ENCODE measurements at regions not wholly inside any gene's neighbourhood (a gene's known extent, or its start where the extent isn't known, plus 50 kb on each side); places are given as distances from the start of the nearest gene placed in this dataset.

DNA sequence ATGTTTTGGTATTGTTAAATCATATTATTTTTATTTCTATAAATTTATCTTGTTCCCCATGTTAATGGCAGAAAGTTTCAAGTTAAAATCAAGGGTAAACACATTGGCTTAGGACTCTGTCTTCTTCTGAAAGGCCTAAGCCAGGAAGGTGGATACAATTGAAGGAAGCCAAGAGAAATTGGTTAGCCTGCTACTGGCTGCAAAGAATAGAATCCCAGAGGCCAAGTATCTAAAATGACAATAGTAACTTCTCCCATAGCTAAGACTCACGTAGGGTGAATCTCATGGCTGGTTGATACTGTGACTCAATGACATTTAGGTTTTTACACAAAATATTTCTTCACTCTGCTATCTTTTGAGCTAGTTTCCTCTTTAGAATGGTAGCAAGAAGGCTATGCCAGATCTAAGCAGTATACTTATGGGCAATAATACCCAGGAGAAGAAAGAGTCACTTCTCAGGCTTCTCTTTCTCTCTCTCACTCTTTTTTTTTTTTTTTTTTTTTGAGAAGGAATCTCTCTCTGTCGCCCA lies 621.5 kb upstream of the TBL1XR1 start:
- DNase-seq (ENCODE audit: low spot score), result no peak

GRCh38 chr3:177820683-177821316 lies 623.5 kb upstream of the TBL1XR1 start:
- peak; percentile 40 for DNase-seq (ENCODE audit: low spot score)

GRCh38 chr3:177822681-177823096 lies 625.4 kb upstream of the TBL1XR1 start:
- DNase-seq (ENCODE audit: low spot score), result no peak

GRCh38 chr3:177823701-177824189 lies 626.5 kb upstream of the TBL1XR1 start:
- DNase-seq (ENCODE audit: low spot score), result no peak

GRCh38 chr3:177824190-177824786 lies 627.0 kb upstream of the TBL1XR1 start:
- no peak for DNase-seq (ENCODE audit: low spot score)

GRCh38 chr3:177824841-177825240 lies 627.6 kb upstream of the TBL1XR1 start:
- no peak for DNase-seq (ENCODE audit: low spot score)

DNA sequence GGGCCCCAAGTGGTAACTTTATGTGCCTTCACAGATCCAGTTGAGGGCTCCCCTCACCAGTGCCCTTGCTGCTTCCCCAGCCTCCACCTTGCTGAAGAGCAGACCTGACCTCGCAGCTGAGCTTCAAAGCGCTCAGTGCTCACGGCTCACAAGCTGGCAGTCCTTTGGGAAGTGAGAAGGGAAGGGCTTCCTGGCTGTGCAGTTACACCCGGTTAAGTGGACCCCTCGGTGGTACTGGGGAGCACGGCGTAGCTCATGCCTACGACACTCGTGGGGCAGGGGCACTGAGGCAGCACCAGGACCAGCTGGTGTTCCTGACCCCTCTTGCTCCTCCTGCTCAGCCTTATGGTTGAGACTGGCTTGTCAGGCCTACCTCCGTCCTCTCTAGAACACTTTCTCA lies 629.0 kb upstream of the TBL1XR1 start:
- no peak for DNase-seq (ENCODE audit: low spot score)

DNA sequence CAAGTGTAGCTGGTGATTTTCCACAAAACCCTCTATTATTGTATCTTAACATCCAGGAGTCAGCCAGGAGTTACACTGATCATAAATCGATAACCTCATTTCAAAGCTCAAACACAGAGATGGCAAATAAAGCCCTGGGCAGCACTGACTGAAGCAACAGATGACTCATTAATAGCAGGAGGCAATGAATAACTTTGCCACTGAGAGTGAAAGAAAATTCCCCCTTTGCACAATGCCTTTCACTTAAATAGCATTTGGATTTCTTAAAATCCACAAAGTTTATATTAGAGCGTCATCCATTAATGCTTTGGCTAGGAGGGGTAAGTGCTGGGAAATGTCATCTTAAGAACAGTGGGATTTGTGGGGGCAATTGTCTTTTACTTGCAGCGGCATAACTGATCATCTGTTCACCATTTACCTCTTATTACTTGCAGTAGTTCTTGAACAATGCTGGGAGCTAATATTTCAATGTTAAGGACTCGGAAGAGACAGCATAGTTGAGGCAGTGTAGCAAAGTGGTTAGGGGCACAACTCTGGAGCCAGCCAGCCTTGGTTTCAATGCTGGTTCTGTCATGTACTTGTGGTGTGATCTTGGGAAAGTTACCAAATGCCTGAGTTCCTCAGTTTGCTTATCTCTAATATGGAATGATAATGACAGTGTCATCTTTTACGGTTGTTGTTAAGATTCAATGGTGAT lies 630.4 kb upstream of the TBL1XR1 start:
- DNase-seq (ENCODE audit: low spot score), result no peak

DNA sequence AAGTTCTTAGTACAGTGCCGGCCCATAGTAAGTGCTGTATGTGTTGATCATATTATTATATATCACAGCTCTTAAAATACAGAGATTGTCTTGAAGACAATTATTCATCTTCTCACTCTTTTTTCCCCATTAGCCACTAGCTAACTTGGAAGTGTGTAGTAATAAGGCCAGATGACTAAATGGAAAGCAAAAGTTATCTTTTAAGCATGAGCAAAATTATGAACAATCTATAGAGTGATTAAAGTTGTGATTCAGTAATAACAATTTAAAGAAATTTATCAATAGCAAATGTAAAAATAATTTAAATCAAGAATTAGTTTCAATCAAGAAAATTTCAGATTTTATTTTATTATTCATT lies 630.9 kb upstream of the TBL1XR1 start:
- no peak for DNase-seq (ENCODE audit: low spot score)

DNA sequence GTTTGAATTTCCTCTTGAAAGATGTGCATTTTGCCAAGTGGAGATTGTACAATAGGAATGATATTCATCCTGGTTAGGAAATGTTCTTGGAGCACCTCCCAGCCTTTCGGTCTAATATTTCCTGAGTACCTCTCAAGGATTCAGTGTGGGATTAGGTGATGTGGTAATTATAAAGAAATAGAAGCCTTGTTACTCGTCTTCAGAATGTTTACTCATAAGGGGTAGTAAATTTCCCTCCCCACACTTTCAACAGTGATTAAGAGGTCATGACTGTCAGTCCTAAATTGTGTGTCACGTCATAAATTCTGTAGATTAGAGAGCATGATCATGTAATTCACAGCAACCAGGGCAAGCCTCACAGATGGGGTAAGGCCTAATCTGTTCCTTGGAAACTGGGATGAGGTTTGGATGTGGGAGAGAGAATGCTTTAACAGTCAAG lies 633.1 kb upstream of the TBL1XR1 start:
- no peak for DNase-seq (ENCODE audit: low spot score)

GRCh38 chr3:177831361-177831760 lies 634.1 kb upstream of the TBL1XR1 start:
- DNase-seq (ENCODE audit: low spot score), result no peak

- no peak for DNase-seq (ENCODE audit: low spot score)
Observed at GRCh38 chr3:177832880-177833279, 635.6 kb upstream of the TBL1XR1 start.

DNA sequence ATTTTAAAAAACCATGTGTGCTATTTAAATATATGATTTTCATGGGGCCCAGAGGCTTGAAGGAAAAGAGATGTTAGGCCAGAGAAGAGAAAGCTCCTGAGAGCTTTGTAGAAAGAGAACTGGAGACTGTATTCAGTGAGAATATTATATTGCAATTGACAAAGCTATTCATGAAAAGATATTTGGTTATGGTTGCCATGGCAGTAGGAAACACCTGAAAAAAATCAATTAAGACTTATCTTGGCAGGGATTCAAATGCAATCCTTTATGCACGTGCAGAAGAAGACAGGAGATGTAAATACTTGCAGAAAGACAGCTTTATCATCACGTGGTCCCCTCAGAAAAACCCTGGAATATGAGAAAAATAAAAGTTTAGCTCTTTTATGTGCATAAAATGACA lies 636.0 kb upstream of the TBL1XR1 start:
- DNase-seq (ENCODE audit: low spot score), result peak; percentile 11

GRCh38 chr3:177835008-177835407 lies 637.7 kb upstream of the TBL1XR1 start:
- DNase-seq (ENCODE audit: low spot score), result no peak

DNA sequence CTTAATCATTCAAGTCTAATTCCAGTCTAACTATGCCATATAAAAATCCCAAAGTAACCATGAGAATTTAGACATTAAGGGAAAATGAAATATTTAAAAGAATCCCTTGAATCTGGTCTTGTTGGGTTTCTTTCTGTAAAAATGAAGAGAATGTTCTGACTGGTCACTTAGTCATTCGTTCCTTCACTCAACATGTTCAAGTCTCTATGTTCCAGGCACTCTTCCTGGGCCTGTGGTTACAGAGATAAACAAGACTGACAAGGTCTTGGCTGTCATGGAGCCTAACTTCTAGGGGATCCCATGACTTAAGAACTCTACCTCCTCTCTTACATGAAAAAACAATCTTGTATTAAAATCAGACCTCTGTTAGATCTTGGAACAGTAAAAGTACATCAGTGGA lies 638.6 kb upstream of the TBL1XR1 start:
- DNase-seq (ENCODE audit: low spot score), result no peak

- DNase-seq (ENCODE audit: low spot score), result no peak
Observed at GRCh38 chr3:177836671-177837070, 639.4 kb upstream of the TBL1XR1 start.

- DNase-seq (ENCODE audit: low spot score), result no peak
Observed at GRCh38 chr3:177837951-177838655, 640.8 kb upstream of the TBL1XR1 start.

DNA sequence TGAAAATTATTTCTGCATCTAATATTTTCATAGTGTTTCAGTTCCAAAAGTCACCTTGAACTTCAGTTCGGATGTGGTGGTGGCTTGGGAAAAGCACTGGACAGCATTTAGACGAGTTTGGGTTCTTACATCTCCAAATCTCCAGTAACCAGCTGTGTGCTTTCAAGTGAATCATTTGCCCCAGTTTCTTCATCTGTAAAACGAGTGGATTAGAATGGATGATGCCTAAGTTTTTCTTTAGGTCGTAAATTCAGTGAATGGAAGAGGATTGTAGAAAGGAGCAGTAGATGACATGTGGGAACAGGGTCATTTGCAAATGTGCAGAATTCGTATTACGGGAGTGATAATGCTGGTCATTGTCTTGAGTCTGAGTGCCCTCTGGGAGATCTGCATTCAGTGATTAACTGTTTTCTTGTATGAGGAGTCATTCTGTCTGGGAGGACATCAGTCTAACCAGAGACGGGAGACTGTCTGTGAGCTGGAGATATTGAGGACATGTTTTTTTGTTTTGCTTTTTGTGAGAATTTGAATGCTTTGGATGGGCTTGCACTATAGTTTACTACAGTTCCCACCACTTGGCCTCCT lies 641.6 kb upstream of the TBL1XR1 start:
- DNase-seq (ENCODE audit: low spot score), result no peak

DNA sequence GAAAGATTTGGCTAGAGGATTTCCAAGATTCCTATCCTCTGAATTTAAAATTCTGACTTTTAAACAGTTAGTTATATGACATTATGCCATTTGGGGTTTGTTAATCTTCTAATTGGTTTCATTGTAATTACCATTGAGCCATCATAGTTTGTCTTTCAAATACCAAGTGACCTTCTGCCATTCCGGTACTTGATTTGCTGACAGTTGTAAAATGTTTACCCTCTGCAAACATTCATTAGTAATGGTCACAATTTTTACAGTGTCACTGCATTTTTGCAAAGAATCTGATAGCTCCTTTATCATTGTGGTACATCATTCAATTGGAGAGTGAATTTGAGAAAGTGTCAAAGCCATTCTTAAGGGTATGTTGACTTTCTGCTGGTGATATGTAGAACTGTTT lies 645.0 kb upstream of the TBL1XR1 start:
- DNase-seq (ENCODE audit: low spot score), result no peak

DNA sequence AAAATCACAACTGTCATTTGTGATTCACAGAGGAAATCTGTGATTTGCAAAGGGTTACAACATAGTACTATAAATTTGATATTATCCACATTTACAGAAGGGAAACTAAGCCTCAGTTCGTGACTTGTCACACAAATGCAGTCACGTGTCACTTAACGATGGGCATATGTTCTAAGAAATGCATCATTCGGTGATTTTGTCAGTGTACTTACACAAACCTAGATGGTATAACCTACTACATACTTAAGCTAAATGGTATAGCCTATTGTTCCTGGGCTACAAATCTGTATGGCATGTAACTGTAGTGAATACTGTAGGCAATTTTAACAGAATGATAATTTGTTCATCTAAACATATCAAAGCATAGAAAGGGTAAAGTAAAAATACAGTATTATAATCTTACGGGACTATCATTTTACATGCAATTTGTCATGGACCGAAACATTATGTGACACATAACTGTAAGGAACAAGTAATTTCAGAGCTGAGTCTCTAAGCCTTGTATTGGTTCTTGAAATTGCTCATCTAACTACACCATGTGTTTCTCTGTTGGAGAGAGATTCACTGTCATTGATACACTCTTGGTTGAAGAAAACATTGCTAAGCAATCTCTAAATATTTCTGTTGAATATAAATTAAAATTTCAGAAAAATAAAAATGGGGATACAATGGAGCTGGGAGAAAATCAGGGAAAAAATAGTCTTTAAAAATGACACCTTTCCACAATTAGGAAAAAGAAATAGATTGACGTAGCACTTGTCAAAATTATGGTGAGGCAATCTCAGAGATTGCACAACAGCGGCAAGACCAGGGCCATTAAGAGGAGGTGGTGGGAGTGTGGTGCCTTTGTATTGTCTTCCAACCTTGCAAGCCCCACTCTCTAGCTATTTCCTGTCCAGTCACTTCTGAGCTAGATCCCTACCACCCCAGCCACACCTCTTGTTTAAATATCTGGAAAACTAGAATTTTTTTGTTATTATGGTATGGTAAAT lies 645.8 kb upstream of the TBL1XR1 start:
- DNase-seq (ENCODE audit: low spot score), result no peak

Data from NAMALWA (cell line).